ENCODE measurements at regions not wholly inside any gene's neighbourhood (a gene's known extent, or its start where the extent isn't known, plus 50 kb on each side); places are given as distances from the start of the nearest gene placed in this dataset.
A peak's percentile ranks its signal among the peaks of the same experiment; 100 is the strongest.

DNA sequence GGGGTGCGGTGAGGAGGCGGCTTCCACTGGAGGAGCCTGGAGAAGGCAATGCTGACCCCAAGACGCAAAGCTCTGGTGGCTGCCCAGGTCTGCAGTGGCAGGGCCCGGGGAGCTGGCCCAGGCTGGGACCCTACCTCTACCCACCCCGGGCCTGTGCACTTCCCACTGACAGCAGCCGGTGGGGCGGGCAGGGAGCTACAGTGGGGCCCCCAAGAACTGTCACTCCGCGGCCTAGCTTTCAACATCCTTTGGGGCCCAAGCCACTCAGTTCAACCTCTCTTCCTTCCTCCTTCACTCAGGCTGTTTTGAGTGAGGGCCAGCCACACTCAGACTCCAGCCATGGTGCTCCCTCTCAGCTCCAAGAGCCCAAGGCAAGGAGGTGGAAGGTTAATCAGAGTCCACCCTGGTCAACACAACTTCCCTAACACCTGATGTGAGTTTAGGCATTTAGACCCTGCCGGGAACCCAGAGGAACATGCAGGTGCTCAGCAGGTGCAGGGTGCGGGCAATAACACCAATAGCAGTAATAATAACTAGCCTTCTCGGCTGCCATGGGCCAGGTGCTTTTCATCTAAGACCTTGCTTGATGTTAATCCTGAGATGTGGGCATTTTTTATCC, 93.6 kb downstream of the ZFP36L2 start:
- Mint-ChIP-seq H3K4me3 (peak overlapping the region; percentile 55), H3K36me3 (ENCODE audit: low read depth) (peaks cover 2% of the 10 kb centered on the region), H3K27me3 (no peaks in the 10 kb centered on the region), H3K27ac (peak overlapping the region; percentile 97), H3K4me1 (peaks cover 98% of the 10 kb centered on the region), H3K9me3 (no peaks in the 10 kb centered on the region)
- POLR2A ChIA-PET: interaction anchor here (0.6 to 3.2 kb wide), 2 partner anchors 42 to 94 kb away, joined by 3 to 18 read pairs; partner anchors contain the start of gene ZFP36L2
- peak; percentile 37 for DNase-seq
- CTCF ChIA-PET: interaction anchor here (0.5 to 24.4 kb wide), 9 partner anchors 8 to 84 kb away, joined by 3 to 525 read pairs (median 3); partner anchors contain the start of gene ZFP36L2

DNA sequence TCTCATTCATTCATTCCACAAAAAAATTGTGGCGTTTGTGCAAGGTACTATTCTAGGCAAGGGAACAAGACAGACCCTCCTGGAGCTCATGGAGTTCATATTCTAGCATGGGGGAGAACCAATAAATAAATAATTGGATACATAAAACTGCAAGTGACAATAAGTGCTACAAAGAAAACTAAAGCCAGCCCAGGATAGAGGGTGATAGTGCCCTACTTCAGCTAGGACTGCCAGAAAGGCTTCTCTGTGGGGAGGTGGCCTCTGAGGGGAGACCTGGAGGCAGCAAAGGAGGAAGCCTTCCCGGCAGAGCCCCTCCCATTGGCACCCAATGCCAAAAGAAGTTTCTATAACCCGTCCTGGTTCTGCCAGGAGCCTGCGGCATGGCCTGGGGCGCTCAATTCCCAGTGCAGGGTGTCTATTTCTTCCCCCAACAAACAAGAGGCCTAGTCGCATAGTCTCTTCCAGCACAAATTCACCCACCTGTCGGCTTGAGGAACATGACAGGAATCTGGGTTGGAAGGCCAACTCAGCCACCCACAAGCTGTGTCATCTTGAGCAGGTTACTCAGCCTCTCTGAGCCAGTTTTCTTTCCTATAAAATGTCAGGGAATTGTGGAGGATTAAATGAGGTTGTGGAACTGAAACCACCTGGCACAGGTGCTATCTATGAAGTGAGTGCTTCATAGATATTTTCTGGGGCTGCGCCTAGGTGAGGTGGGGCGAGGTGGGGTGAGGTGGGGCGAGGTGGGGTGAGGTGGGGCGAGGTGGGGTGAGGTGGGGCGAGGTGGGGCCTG, 94.3 kb downstream of the ZFP36L2 start:
- H3K36me3 Mint-ChIP-seq (ENCODE audit: low read depth): peaks cover under 1% of the 10 kb centered on the region
- H3K9me3 Mint-ChIP-seq: no peaks in the 10 kb centered on the region
- H3K27ac Mint-ChIP-seq: peak overlapping the region; percentile 97
- POLR2A ChIA-PET: interaction anchor here (3.2 kb wide), 1 partner anchor 95 kb away, joined by 18 read pairs; the partner anchor contains the start of gene ZFP36L2
- DNase-seq: no peak
- H3K4me1 Mint-ChIP-seq: peaks cover 98% of the 10 kb centered on the region
- CTCF ChIA-PET: interaction anchor here (1.2 to 24.4 kb wide), 8 partner anchors 9 to 353 kb away, joined by 3 to 525 read pairs (median 4); partner anchors contain the start of gene ZFP36L2
- no peaks in the 10 kb centered on the region for H3K27me3 Mint-ChIP-seq
- H3K4me3 Mint-ChIP-seq: peak overlapping the region; percentile 59

DNA sequence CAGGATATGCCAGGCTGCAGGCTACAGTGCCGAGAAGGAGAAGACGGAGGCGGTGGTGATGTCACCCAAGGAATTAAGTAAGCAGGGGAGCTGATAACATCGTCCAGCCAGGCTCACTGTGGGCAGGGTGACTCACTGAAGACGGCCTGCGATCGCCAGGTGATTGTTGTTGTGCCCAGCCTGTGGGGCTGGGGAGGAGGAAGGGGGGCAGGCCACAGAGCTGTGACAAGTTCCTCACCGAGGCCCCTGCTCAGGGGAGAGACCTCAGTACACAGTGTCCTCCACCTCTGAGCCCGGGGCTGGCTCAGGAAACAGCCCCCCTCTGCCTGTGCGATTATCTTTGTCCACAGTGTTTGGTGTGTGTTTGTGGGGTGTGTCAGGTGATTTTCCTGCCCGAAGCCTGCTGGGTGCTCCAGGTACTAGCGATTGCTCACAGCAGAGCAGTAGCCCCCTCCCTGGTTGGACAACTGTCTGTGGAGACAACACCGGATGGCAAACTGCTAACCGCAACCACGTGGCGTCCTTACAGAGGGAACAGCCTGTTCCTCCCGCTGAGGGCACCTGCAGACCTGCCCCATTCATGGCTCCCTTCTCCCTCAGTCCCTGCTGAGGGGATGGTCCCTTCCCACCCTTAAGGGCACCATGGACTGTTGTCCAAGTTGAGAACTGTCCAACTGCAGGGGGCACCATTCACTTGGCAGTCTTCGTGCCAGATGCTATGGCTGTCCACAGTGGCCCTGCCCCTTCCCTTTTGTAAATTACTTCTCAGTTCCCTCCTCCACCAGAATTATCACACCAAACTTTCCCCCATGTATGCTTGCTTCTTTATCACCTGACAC, 95.1 kb downstream of the ZFP36L2 start:
- CTCF ChIA-PET: interaction anchor here (1.2 to 24.4 kb wide), 7 partner anchors 10 to 354 kb away, joined by 3 to 525 read pairs (median 3); partner anchors contain the start of gene ZFP36L2
- POLR2A ChIA-PET: interaction anchor here (3.2 kb wide), 1 partner anchor 96 kb away, joined by 18 read pairs; the partner anchor contains the start of gene ZFP36L2
- H3K4me1 Mint-ChIP-seq: peaks cover 93% of the 10 kb centered on the region
- DNase-seq: peak; percentile 91
- no peaks in the 10 kb centered on the region for H3K27me3 Mint-ChIP-seq
- H3K27ac Mint-ChIP-seq: peak overlapping the region; percentile 97
- no peaks in the 10 kb centered on the region for H3K9me3 Mint-ChIP-seq
- peak overlapping the region; percentile 59 for H3K4me3 Mint-ChIP-seq
- no peaks in the 10 kb centered on the region for H3K36me3 Mint-ChIP-seq (ENCODE audit: low read depth)

DNA sequence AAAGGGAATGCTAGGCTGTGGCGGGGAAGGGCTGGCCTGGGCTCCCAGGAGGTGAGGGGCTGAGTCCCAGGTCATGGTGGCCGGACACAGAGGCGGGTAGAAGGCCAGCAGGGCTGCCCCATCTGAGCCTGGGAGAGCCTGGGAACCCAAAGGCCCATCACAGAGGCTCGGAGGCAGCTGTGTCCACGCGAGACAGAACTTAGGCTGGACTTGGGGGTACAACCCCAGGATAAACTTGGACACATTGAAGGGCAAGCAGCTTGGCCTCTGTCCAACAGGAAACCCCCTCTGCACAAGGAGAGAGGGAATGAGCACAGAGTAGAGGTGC, 95.9 kb downstream of the ZFP36L2 start:
- CTCF ChIA-PET: interaction anchor here (1.3 to 24.4 kb wide), 4 partner anchors 11 to 86 kb away, joined by 3 to 525 read pairs (median 28); partner anchors contain the start of gene ZFP36L2
- peak overlapping the region; percentile 97 for H3K27ac Mint-ChIP-seq
- H3K4me3 Mint-ChIP-seq: peak overlapping the region; percentile 41
- no peaks in the 10 kb centered on the region for H3K36me3 Mint-ChIP-seq (ENCODE audit: low read depth)
- peaks cover 93% of the 10 kb centered on the region for H3K4me1 Mint-ChIP-seq
- POLR2A ChIA-PET: no interaction called here
- DNase-seq: no peak
- no peaks in the 10 kb centered on the region for H3K27me3 Mint-ChIP-seq
- H3K9me3 Mint-ChIP-seq: no peaks in the 10 kb centered on the region

DNA sequence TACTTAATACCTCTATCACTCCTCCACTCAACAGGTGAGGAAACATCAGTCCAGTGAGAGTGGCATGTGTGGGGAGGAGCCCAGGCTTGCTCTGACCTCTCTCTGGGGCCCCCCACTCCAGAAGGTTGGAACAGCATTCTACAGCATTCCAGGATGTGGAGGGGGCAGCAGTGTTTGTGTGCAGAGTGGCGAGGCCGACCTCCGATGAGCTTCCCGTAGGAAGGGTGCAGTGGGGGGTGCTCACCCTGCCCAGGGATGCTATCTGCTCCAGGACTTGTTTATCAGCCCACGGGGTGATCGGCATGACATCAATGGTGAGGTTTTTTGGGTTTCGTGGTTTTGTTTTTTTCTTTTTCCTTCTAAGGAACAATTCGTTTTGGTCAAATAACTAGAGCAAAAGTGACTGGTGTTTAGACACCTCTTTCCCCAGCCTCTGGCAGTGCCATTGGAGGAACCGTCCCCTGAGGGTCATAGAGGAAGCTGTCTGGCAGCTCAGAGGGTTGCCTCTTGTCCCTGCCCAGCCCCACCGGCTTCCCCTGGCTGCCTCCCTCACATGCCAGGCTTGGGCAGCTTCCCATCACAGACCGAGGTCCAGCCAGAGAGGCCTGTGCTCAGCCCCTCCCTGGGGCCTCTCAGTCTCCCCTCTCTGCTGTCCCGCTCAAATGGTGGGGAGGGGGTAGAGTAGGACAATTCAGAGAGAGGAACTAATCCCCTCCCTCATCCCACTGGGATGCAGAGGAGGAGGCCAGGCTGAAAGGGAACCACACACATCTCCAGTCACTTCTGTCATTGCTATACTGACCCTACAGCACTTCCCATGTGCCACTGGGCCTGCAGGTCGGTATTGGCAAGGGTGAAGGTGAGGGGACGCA, 96.5 kb downstream of the ZFP36L2 start:
- Mint-ChIP-seq H3K27me3 (no peaks in the 10 kb centered on the region), H3K9me3 (no peaks in the 10 kb centered on the region), H3K36me3 (ENCODE audit: low read depth) (no peaks in the 10 kb centered on the region), H3K4me3 (peak overlapping the region; percentile 41), H3K4me1 (peaks cover 92% of the 10 kb centered on the region), H3K27ac (peak overlapping the region; percentile 97)
- ChIA-PET POLR2A (no interaction called here), CTCF (interaction anchor here (0.6 to 24.4 kb wide), 9 partner anchors 8 to 355 kb away, joined by 3 to 525 read pairs (median 7); partner anchors contain the start of gene ZFP36L2)
- no peak for DNase-seq

DNA sequence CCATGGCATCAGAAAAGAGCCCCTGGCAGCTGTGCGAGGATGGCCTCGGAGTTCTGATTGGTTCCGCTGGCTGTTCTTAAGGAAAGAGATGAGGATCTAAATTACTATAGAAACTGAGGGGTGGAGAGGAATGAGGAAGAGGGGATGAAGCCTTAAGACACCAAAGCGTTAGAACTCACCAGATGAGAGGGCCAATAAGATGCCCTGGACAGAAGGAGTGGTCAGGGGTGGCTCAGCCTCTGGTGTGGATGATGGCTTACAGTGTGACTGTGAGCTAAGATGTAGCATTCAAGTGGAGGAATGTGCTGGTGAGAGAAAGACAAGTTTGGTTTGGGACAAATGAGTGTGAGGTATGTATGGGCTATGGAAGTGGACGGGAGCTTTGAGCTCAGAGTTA, 97.8 kb downstream of the ZFP36L2 start:
- Mint-ChIP-seq H3K9me3 (no peaks in the 10 kb centered on the region), H3K36me3 (ENCODE audit: low read depth) (no peaks in the 10 kb centered on the region), H3K4me3 (no peak overlapping the region), H3K4me1 (peaks cover 91% of the 10 kb centered on the region), H3K27ac (peak overlapping the region; percentile 97), H3K27me3 (no peaks in the 10 kb centered on the region)
- no peak for DNase-seq
- ChIA-PET POLR2A (no interaction called here), CTCF (interaction anchor here (1.0 to 24.4 kb wide), 8 partner anchors 9 to 356 kb away, joined by 3 to 525 read pairs (median 7); partner anchors contain the start of gene ZFP36L2)

DNA sequence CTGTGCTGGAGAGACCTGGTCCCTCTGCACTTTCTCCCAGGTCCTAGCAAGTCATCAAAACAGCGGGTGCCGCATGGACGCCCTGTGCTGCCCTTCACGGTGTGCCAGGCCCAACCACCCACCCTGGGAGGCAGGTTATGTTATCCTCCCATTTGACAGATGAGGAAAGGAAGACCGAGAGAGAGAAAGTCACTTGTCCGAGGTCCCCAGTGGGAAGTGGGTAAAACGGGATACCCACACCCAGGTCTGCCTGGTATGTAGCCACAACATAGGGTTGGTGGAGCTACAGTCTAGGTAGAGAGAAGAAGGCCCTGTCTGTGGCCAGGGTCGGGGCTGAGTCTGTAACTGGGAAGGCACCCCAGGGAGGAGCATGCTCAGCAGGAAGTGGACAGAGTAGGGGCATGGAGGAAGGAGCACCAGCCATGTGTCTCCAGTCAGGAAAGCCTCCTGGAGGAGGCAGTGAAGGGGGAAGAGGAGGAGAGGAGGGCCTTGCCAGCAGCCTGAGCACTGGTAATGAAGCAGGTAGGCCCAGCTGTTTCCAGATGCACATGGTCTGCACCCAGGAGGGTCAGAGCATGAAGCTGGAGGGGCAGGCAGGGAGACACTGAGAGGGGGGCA, 98.4 kb downstream of the ZFP36L2 start:
- CTCF ChIA-PET: interaction anchor here (1.0 to 24.4 kb wide), 7 partner anchors 11 to 113 kb away, joined by 4 to 525 read pairs (median 5); partner anchors contain the start of gene ZFP36L2

DNA sequence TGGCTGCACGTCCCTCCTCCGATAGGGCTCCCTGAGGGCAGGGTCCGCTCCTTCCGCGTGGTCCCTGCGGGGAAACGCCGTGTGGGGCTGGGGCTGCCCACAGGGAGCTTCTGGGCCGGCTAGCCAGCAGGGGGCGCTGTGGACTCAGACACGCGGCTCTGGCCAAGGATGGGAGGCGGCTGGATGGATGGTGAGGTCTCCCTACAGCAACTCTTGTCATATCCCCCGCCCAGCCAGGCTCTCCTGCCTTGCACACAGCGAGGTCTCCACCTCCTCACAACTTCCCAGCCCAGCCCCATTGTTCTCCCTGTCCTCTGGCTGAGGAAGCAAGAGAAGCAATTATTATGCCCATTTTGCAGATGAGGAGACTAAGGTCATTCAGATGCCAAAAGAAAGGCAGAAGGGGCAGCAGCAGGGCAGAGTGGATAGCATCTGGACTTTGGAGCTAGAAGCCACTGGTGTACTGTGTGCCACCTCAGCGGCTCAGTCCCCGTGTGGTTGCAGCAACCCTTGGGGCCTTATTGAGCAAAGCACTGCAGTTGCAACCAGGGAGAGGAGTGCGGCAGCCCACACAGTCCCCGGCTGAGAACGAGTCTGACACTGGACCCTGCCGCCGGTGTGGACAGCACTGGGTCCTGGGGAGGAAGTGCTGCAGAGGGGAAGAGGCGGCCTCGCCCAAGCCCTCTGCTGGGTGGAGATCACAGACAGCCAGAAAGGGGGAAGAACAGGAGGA, 99.0 kb downstream of the ZFP36L2 start:
- H3K36me3 Mint-ChIP-seq (ENCODE audit: low read depth): peaks cover 2% of the 10 kb centered on the region
- peaks cover under 1% of the 10 kb centered on the region for H3K9me3 Mint-ChIP-seq
- ChIA-PET POLR2A (no interaction called here), CTCF (interaction anchor here (0.6 to 24.4 kb wide), 20 partner anchors 9 to 547 kb away, joined by 3 to 525 read pairs (median 4); partner anchors contain the start of gene ZFP36L2)
- no peak overlapping the region for H3K4me3 Mint-ChIP-seq
- peak overlapping the region; percentile 97 for H3K27ac Mint-ChIP-seq
- DNase-seq: peak; percentile 90
- H3K4me1 Mint-ChIP-seq: peaks cover 82% of the 10 kb centered on the region
- H3K27me3 Mint-ChIP-seq: no peaks in the 10 kb centered on the region

More for the DNA sequence above, 98.4 kb downstream of the ZFP36L2 start:
- Mint-ChIP-seq H3K27ac (peak overlapping the region; percentile 97), H3K4me3 (no peak overlapping the region), H3K4me1 (peaks cover 88% of the 10 kb centered on the region), H3K36me3 (ENCODE audit: low read depth) (no peaks in the 10 kb centered on the region), H3K27me3 (no peaks in the 10 kb centered on the region), H3K9me3 (no peaks in the 10 kb centered on the region)
- POLR2A ChIA-PET: no interaction called here
- no peak for DNase-seq

DNA sequence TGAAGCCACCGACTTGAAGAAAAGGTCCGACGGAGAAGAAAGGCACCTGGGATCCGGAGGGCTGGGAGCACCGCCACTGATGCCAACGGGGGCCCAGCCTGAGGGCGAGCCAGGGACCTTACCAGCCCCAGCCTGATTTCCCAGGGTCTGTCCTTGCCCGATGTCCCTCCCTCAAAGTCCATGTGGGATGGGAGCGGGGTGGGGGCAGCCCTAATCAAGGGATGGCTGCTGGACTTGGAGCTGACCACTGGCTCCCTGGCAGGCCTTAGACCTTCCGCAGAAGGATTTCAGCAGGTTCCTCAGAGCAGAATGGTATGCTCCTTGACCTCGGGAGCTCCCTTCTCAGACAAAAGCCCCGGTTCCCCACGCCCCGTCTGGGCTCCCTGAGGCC, 99.6 kb downstream of the ZFP36L2 start:
- POLR2A ChIA-PET: no interaction called here
- Mint-ChIP-seq H3K9me3 (peaks cover 2% of the 10 kb centered on the region), H3K4me1 (peaks cover 76% of the 10 kb centered on the region)

DNA sequence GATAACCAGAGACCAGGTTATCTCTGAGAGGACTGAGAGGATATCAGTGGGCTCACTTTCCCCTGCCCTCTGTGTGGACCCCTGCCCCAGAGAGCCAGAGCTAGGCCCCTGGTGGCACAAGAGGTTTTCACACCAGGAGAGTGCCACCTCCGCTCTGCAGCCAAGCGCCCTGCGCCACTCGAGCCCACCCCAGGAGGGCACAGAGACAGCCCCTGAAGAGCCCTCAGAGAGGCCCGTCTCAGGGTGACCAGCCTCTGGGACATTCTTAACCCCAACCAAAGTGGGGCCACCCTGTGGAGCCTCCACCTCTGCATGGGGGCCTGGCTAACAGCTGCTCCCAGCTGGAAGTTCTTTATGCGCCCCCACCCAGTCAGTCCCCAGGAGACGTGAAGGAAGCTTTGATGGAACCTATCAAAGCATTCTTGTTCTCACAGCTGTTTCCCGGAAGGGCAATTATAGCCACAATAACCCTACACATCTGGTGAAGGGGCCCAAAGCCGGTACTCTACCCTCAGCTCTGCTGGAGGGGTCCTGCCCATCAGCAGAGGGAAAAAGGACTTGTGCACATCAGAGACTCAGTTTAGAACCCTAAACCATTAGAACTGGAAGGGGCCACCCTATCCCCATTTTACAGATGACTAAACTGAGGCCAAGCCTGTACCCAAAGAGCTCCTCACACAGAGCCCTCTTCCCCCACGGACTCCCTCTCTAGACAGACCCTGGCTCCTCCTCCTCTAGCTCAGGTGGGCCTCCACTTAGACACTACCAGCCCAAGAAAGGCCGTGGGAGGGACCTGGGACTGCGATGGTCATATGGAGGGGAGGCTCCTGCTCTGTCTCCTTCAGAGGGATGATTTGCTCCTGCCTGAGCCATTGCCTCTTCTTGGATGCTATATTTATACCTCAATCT, 101.1 kb downstream of the ZFP36L2 start:
- DNase-seq: no peak
- Mint-ChIP-seq H3K4me1 (peaks cover 62% of the 10 kb centered on the region), H3K9me3 (peaks cover 2% of the 10 kb centered on the region), H3K27ac (no peak overlapping the region), H3K36me3 (ENCODE audit: low read depth) (peaks cover 6% of the 10 kb centered on the region), H3K4me3 (no peak overlapping the region), H3K27me3 (no peaks in the 10 kb centered on the region)
- CTCF ChIA-PET: interaction anchor here (0.8 to 24.4 kb wide), 3 partner anchors 15 to 359 kb away, joined by 4 to 525 read pairs (median 4); partner anchors contain the start of gene ZFP36L2
- POLR2A ChIA-PET: no interaction called here

More for the DNA sequence above, 99.6 kb downstream of the ZFP36L2 start:
- CTCF ChIA-PET: interaction anchor here (0.7 to 24.4 kb wide), 18 partner anchors 9 to 451 kb away, joined by 3 to 525 read pairs (median 4); partner anchors contain the start of gene ZFP36L2
- no peak overlapping the region for H3K27ac Mint-ChIP-seq
- peaks cover 6% of the 10 kb centered on the region for H3K36me3 Mint-ChIP-seq (ENCODE audit: low read depth)
- no peak overlapping the region for H3K4me3 Mint-ChIP-seq
- no peak for DNase-seq
- no peaks in the 10 kb centered on the region for H3K27me3 Mint-ChIP-seq
